ENCODE measurements at regions not wholly inside any gene's neighbourhood (a gene's known extent, or its start where the extent isn't known, plus 50 kb on each side); places are given as distances from the start of the nearest gene placed in this dataset.

DNA sequence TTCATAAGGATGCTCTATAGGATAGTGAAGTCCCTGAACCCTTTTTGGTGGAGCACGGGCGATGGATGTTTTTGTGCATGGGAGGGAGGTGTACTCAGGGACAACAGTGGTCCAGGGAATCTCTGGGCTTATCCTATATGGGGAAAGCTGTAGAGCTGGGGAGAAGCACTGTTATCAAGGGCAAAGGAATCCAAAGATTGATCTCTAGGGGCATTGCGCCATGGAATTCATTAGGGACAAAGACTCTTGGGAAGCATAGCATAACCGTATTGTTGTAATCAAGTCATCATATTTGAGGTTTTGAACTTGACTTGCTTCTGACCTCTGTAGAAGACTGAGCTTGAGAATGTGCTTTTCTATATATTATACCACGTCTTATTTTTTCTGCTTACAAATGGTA, 172.9 kb upstream of the ZFHX3 start:
- no peak overlapping the region for H3K27ac ChIP-seq (ENCODE audit: low read length, poor library complexity, severe bottlenecking)
- no peak overlapping the region for H3K9ac ChIP-seq (ENCODE audit: low read length)
- H3K14ac ChIP-seq (ENCODE audit: low read length in 2 of 2): no peak overlapping the region
- H3K79me1 ChIP-seq (replicated peaks; ENCODE audit: low read length, poor library complexity, severe bottlenecking): no peaks in the 10 kb centered on the region
- no peak overlapping the region for H3K4me3 ChIP-seq (ENCODE audit: insufficient read depth in 1 of 2, low read depth in 1 of 2, low read length in 2 of 2)
- WGBS: 86% methylated on average over 4 of the region's 5 CpGs
- no peak overlapping the region for H2BK15ac ChIP-seq (ENCODE audit: low read depth, poor library complexity, severe bottlenecking)
- H2BK120ac ChIP-seq (ENCODE audit: low read depth, low read length): no peak overlapping the region
- H3K27me3 ChIP-seq (ENCODE audit: control insufficient read depth in 1 of 2, insufficient read depth in 1 of 2, low read length in 2 of 2): no peaks in the 10 kb centered on the region
- no peaks in the 10 kb centered on the region for H3K36me3 ChIP-seq (ENCODE audit: control insufficient read depth in 1 of 2, insufficient read depth in 2 of 2, low read depth in 1 of 2, low read length in 2 of 2)
- no peak overlapping the region for H2AK5ac ChIP-seq (ENCODE audit: low read length, severe bottlenecking)
- no peaks in the 10 kb centered on the region for H3K4me1 ChIP-seq (ENCODE audit: control insufficient read depth, insufficient read depth, low read depth, low read length)
- H3K4me2 ChIP-seq (ENCODE audit: low read length, poor library complexity, severe bottlenecking): no peak overlapping the region
- H3K23ac ChIP-seq (ENCODE audit: low read length in 2 of 2): no peak overlapping the region
- H4K91ac ChIP-seq (ENCODE audit: low read length): no peak overlapping the region
- H2BK12ac ChIP-seq (ENCODE audit: low read length in 2 of 2): no peak overlapping the region
- H2AFZ ChIP-seq (ENCODE audit: low read depth, low read length): no peak overlapping the region
- no peak overlapping the region for H3K18ac ChIP-seq (ENCODE audit: low read depth in 1 of 2, low read length in 2 of 2)
- no peak overlapping the region for H3K4ac ChIP-seq (ENCODE audit: low read depth in 1 of 2, low read length in 2 of 2)
- H4K8ac ChIP-seq (ENCODE audit: low read length): no peak overlapping the region
- H2BK5ac ChIP-seq (ENCODE audit: low read depth, low read length, poor library complexity, severe bottlenecking): no peak overlapping the region
- H3K9me3 ChIP-seq (ENCODE audit: control insufficient read depth, low read length): peaks cover 4% of the 10 kb centered on the region
- DNase-seq: no peak

DNA sequence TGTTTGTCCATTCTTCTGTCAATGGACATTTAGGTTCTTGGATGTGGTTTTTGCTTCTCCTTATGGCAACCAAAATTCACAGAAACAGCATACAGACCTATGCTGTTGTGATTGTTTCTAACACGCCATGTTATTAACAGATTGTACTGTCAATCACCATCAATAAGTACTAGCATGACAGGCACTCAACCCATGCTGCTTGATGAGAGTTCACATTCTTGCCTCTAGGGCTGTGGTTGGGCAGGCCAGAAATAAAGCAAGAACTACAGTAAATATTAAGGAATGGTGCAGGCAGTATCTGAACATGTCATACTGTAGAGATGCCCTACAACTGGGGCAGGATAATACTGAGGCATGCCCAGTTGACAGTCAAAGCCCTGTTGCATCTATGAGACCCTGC, 171.2 kb upstream of the ZFHX3 start:
- H3K79me1 ChIP-seq (replicated peaks; ENCODE audit: low read length, poor library complexity, severe bottlenecking): no peaks in the 10 kb centered on the region
- no peaks in the 10 kb centered on the region for H3K36me3 ChIP-seq (ENCODE audit: control insufficient read depth in 1 of 2, insufficient read depth in 2 of 2, low read depth in 1 of 2, low read length in 2 of 2)
- H2BK12ac ChIP-seq (ENCODE audit: low read length in 2 of 2): no peak overlapping the region
- 100% methylated on average over 1 of the region's 1 CpG for WGBS
- no peak overlapping the region for H2AK5ac ChIP-seq (ENCODE audit: low read length, severe bottlenecking)
- H3K4ac ChIP-seq (ENCODE audit: low read depth in 1 of 2, low read length in 2 of 2): no peak overlapping the region
- H2AFZ ChIP-seq (ENCODE audit: low read depth, low read length): no peak overlapping the region
- no peak overlapping the region for H3K9ac ChIP-seq (ENCODE audit: low read length)
- no peak overlapping the region for H3K18ac ChIP-seq (ENCODE audit: low read depth in 1 of 2, low read length in 2 of 2)
- no peaks in the 10 kb centered on the region for H3K27me3 ChIP-seq (ENCODE audit: control insufficient read depth in 1 of 2, insufficient read depth in 1 of 2, low read length in 2 of 2)
- DNase-seq: no peak
- no peaks in the 10 kb centered on the region for H3K4me1 ChIP-seq (ENCODE audit: control insufficient read depth, insufficient read depth, low read depth, low read length)
- no peak overlapping the region for H3K14ac ChIP-seq (ENCODE audit: low read length in 2 of 2)
- no peak overlapping the region for H3K4me3 ChIP-seq (ENCODE audit: insufficient read depth in 1 of 2, low read depth in 1 of 2, low read length in 2 of 2)
- H4K8ac ChIP-seq (ENCODE audit: low read length): no peak overlapping the region
- no peak overlapping the region for H3K27ac ChIP-seq (ENCODE audit: low read length, poor library complexity, severe bottlenecking)
- H3K4me2 ChIP-seq (ENCODE audit: low read length, poor library complexity, severe bottlenecking): no peak overlapping the region
- no peak overlapping the region for H2BK15ac ChIP-seq (ENCODE audit: low read depth, poor library complexity, severe bottlenecking)
- no peak overlapping the region for H3K23ac ChIP-seq (ENCODE audit: low read length in 2 of 2)
- no peak overlapping the region for H4K91ac ChIP-seq (ENCODE audit: low read length)
- H3K9me3 ChIP-seq (ENCODE audit: control insufficient read depth, low read length): peaks cover 4% of the 10 kb centered on the region
- no peak overlapping the region for H2BK120ac ChIP-seq (ENCODE audit: low read depth, low read length)
- no peak overlapping the region for H2BK5ac ChIP-seq (ENCODE audit: low read depth, low read length, poor library complexity, severe bottlenecking)

DNA sequence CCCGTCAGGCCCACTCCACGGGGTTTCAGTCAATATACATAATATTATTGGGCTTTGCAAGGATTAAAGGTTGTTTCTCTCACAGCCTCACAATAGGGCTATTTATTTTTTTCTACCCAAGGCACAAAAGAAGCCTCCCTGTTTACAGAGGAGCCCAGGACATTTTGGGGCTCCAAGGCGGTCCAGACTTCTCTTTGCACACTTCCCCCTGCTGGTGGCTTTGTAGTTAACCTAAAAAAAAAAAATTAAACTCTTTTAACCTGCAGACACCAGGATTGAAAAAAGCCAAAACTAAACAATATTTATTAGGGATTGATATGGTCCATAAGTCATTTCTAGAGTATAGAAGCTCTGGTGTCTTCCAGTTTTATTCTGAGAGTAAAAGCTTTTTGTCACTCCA, 169.7 kb upstream of the ZFHX3 start:
- no peak overlapping the region for H2BK12ac ChIP-seq (ENCODE audit: low read length in 2 of 2)
- H2BK15ac ChIP-seq (ENCODE audit: low read depth, poor library complexity, severe bottlenecking): no peak overlapping the region
- H3K9ac ChIP-seq (ENCODE audit: low read length): no peak overlapping the region
- H4K8ac ChIP-seq (ENCODE audit: low read length): no peak overlapping the region
- H3K4ac ChIP-seq (ENCODE audit: low read depth in 1 of 2, low read length in 2 of 2): no peak overlapping the region
- no peak for DNase-seq
- H3K79me1 ChIP-seq (replicated peaks; ENCODE audit: low read length, poor library complexity, severe bottlenecking): no peaks in the 10 kb centered on the region
- no peaks in the 10 kb centered on the region for H3K27me3 ChIP-seq (ENCODE audit: control insufficient read depth in 1 of 2, insufficient read depth in 1 of 2, low read length in 2 of 2)
- H2AFZ ChIP-seq (ENCODE audit: low read depth, low read length): no peak overlapping the region
- H3K18ac ChIP-seq (ENCODE audit: low read depth in 1 of 2, low read length in 2 of 2): no peak overlapping the region
- H3K4me2 ChIP-seq (ENCODE audit: low read length, poor library complexity, severe bottlenecking): no peak overlapping the region
- 70% methylated on average over 2 of the region's 3 CpGs for WGBS
- no peak overlapping the region for H3K27ac ChIP-seq (ENCODE audit: low read length, poor library complexity, severe bottlenecking)
- no peak overlapping the region for H3K23ac ChIP-seq (ENCODE audit: low read length in 2 of 2)
- no peak overlapping the region for H4K91ac ChIP-seq (ENCODE audit: low read length)
- no peak overlapping the region for H2BK120ac ChIP-seq (ENCODE audit: low read depth, low read length)
- no peak overlapping the region for H3K14ac ChIP-seq (ENCODE audit: low read length in 2 of 2)
- no peak overlapping the region for H2AK5ac ChIP-seq (ENCODE audit: low read length, severe bottlenecking)
- no peaks in the 10 kb centered on the region for H3K4me1 ChIP-seq (ENCODE audit: control insufficient read depth, insufficient read depth, low read depth, low read length)
- no peaks in the 10 kb centered on the region for H3K36me3 ChIP-seq (ENCODE audit: control insufficient read depth in 1 of 2, insufficient read depth in 2 of 2, low read depth in 1 of 2, low read length in 2 of 2)
- H3K9me3 ChIP-seq (ENCODE audit: control insufficient read depth, low read length): peaks cover 4% of the 10 kb centered on the region
- no peak overlapping the region for H2BK5ac ChIP-seq (ENCODE audit: low read depth, low read length, poor library complexity, severe bottlenecking)
- no peak overlapping the region for H3K4me3 ChIP-seq (ENCODE audit: insufficient read depth in 1 of 2, low read depth in 1 of 2, low read length in 2 of 2)

DNA sequence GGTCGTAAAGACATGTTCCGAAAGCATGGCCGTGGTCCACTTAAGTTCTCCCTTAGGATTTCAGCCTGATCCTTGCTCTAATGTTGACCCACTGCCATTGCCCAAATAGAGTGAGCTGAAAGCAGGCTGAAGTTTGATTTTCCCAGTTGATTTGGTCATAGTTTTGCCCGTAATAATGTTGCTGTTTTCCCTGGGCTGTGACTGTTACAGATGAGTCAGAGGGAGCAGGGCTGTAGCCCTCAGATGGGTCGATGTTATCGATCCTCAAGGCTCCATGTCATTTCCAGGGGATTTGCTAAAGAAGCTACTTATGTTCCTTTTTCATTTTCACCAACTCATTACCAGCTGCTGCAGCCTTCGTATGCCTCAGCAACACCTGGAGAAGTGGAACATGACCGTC, 169.0 kb upstream of the ZFHX3 start:
- Histone ChIP-seq H3K9me3 (ENCODE audit: control insufficient read depth, low read length) (peaks cover 4% of the 10 kb centered on the region), H2BK15ac (ENCODE audit: low read depth, poor library complexity, severe bottlenecking) (no peak overlapping the region), H3K18ac (ENCODE audit: low read depth in 1 of 2, low read length in 2 of 2) (no peak overlapping the region), H2BK12ac (ENCODE audit: low read length in 2 of 2) (no peak overlapping the region), H3K79me1 (replicated peaks; ENCODE audit: low read length, poor library complexity, severe bottlenecking) (no peaks in the 10 kb centered on the region), H3K9ac (ENCODE audit: low read length) (no peak overlapping the region), H3K4me1 (ENCODE audit: control insufficient read depth, insufficient read depth, low read depth, low read length) (no peaks in the 10 kb centered on the region), H2BK5ac (ENCODE audit: low read depth, low read length, poor library complexity, severe bottlenecking) (no peak overlapping the region), H3K27me3 (ENCODE audit: control insufficient read depth in 1 of 2, insufficient read depth in 1 of 2, low read length in 2 of 2) (no peaks in the 10 kb centered on the region), H3K4me2 (ENCODE audit: low read length, poor library complexity, severe bottlenecking) (no peak overlapping the region), H3K14ac (ENCODE audit: low read length in 2 of 2) (no peak overlapping the region), H3K23ac (ENCODE audit: low read length in 2 of 2) (no peak overlapping the region), H2AK5ac (ENCODE audit: low read length, severe bottlenecking) (no peak overlapping the region), H2AFZ (ENCODE audit: low read depth, low read length) (no peak overlapping the region), H3K4ac (ENCODE audit: low read depth in 1 of 2, low read length in 2 of 2) (no peak overlapping the region), H3K27ac (ENCODE audit: low read length, poor library complexity, severe bottlenecking) (no peak overlapping the region), H4K91ac (ENCODE audit: low read length) (no peak overlapping the region), H2BK120ac (ENCODE audit: low read depth, low read length) (no peak overlapping the region), H3K36me3 (ENCODE audit: control insufficient read depth in 1 of 2, insufficient read depth in 2 of 2, low read depth in 1 of 2, low read length in 2 of 2) (no peaks in the 10 kb centered on the region), H4K8ac (ENCODE audit: low read length) (no peak overlapping the region), H3K4me3 (ENCODE audit: insufficient read depth in 1 of 2, low read depth in 1 of 2, low read length in 2 of 2) (no peak overlapping the region)
- DNase-seq: no peak
- WGBS: 96% methylated on average over 8 of the region's 8 CpGs

Measured in mesenchymal stem cell (in vitro differentiated cells and primary cell).